GM10266 (cell line): ENCODE measurements at regions not wholly inside any gene's neighbourhood (a gene's known extent, or its start where the extent isn't known, plus 50 kb on each side); places are given as distances from the start of the nearest gene placed in this dataset.

Experiments used
- DNase-seq: peaks from one replicate; pipeline ENCODE4 v3.0.0; 2012; ENCODE audit errors: extremely low spot score
- TF ChIP-seq, protein P1 (sequence below): IDR thresholded peaks from 2 replicates; pipeline ENCODE4 v1.5.1; 2012; ENCODE audit warnings: mild to moderate bottlenecking, low read depth; ENCODE audit not compliant: control insufficient read depth, insufficient read depth; ENCODE audit errors: missing control alignments

DNA sequence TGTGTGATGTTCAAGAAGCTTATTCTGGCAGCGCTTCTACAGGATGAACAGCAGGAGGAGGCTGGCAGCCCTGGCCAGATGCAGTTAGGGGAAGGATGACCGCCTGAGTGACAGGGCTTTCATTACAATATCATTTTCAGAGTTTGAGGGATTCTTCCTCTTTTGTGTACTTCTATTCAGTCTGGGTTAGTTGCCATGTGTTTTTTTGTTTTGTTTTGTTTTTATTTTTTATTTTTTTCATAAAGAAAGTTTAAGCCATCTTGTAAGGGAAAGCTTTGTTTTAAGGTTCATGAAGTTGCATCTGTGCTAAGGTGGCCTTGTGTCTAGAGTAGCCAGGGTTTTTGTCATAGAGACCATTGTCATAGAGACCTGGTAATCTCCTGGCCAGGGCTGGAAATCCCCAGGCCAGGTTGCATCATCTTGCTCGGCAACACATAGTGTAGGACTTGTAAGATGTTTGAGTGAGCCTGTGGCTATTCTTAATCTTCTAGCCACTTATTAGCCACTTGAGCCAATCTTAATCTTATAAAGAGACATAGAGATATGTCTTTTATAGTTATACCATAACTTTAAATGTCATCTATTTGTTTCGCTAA lies 230.5 kb upstream of the TMEM229A start:
- peak; percentile 42 for DNase-seq
- TF ChIP-seq, protein P1, sequence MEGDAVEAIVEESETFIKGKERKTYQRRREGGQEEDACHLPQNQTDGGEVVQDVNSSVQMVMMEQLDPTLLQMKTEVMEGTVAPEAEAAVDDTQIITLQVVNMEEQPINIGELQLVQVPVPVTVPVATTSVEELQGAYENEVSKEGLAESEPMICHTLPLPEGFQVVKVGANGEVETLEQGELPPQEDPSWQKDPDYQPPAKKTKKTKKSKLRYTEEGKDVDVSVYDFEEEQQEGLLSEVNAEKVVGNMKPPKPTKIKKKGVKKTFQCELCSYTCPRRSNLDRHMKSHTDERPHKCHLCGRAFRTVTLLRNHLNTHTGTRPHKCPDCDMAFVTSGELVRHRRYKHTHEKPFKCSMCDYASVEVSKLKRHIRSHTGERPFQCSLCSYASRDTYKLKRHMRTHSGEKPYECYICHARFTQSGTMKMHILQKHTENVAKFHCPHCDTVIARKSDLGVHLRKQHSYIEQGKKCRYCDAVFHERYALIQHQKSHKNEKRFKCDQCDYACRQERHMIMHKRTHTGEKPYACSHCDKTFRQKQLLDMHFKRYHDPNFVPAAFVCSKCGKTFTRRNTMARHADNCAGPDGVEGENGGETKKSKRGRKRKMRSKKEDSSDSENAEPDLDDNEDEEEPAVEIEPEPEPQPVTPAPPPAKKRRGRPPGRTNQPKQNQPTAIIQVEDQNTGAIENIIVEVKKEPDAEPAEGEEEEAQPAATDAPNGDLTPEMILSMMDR: no peak

DNA sequence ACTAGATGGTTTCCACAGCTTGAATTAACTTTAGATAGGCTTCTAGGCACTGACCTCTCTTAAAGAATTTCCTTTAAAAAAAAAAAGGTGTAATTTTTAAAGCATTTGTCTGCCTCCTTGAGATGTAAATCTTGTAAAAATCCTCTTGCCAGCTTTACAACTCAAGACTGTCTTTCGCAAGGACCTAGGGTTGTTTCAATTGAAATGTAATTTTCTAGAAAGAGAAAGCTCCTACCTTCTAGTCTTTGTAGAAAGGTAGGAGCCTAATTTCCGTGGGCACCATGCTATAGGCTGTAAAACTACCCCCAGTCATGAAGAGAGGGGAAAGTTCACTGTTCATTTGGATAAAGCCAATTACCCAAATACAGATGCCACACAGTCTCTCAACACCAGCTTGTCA lies 228.8 kb upstream of the TMEM229A start:
- DNase-seq: no peak
- TF ChIP-seq, protein P1: no peak

DNA sequence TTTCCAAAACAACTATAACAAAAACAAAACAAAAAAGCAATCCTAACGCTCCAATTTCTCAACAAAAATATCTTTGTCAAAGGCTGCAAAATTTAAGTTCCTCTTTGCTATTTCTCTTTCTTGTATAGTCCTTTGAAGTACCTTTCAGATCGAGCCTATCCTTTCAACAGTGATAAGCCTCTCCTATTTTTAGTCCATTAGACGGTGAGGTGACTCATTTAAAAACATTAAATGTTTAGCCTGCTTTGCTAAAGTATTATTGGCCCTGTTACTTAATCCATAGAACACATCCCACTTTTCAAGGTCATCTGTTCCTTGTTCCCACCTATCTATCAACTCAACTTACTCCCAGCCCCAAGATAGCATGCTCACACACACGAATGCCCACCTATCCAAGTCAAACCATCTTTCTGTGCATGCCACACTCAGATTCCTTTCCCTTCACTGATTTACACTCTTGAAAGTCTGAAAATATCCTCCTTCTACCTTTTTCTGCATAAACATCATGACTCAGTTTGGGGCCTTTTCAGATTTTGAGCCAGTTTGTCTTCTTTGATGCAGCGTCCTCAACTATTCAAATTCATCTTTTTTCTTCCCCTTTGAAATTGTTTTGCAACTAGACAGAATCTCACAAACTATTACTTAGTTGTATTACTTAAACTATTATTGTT lies 224.9 kb upstream of the TMEM229A start:
- TF ChIP-seq, protein P1: no peak
- peak; percentile 5 for DNase-seq

DNA sequence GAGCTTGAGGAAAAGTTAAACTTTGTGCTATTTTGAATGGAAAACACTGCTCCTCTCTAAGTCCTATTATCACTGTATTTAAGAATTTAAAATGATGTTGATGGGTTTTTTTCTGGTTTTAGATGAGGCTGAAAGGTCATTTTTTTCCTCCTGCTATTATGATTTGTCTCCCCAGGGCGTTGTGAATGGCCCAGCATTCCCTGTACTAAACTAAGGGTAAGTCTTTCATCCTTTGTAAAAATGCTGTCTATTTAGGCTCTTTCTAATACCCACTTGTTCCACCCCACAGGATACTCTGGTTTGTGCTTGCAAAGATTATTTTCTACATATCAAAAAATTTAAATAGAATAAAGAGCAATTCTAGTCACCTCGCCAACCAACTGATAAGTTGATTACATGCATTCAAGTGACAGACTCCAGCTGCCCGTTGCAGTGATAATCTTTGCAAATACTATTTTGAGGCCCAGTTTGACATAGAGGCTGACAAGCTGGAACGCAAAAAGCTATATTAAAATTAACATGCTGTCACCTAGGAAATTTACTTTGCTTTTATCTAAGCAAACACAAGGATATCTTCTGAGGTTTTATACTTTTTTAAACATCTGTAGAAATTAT lies 222.3 kb upstream of the TMEM229A start:
- TF ChIP-seq, protein P1: no peak
- no peak for DNase-seq

DNA sequence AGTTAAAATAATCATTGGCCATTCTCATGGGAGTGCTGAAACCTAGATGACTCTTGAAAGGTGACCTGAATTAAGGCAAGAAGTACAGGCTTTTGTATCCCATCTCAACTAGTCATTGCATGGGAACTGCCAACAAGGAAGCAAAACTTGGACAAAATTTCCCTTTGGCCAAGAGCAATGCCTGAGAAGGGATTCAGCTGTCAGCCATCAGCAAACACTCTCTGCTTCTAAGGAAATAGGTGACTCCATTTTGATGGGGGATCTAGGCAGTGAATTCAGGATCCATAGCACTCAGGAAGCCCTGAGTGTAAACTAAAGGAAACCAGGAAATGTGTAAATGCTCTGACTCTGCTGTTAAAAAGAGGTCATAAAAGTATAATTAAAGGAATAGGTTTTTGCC lies 221.5 kb upstream of the TMEM229A start:
- DNase-seq: no peak
- TF ChIP-seq, protein P1: no peak

DNA sequence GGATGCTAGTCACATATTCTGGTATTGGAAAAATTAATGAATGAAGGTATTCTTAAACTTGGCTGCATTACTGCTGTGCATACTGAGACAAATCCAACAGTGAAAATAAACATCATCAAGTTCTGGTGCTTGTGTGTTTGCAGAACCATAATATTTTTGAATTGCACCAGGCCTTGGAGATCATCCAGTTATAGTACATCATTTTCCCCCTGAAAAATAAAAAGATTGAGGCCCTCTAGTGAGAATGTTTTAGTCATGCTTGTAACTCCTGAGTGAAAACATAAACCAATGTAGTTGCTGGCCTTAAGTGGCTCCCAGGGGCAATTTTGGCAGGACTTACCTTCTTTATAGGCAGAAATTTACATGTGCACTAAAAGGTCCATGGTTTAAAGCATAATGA lies 218.8 kb upstream of the TMEM229A start:
- no peak for DNase-seq
- TF ChIP-seq, protein P1: no peak
